ENCODE measurements at regions not wholly inside any gene's neighbourhood (a gene's known extent, or its start where the extent isn't known, plus 50 kb on each side); places are given as distances from the start of the nearest gene placed in this dataset.

GRCh38 chr5:159713254-159713653, 203.0 kb upstream of the ADRA1B start:
- intact Hi-C loops (cut with DNase I; ENCODE audit: low total_unique reads), result no loop called here
- Histone ChIP-seq H3K9me3 (no peaks in the 10 kb centered on the region), H3K27me3 (no peaks in the 10 kb centered on the region), H3K4me3 (no peak overlapping the region), H3K4me1 (no peaks in the 10 kb centered on the region), H3K27ac (no peak overlapping the region), H3K36me3 (no peaks in the 10 kb centered on the region)
- DNase-seq, result no peak
- no peak for TF ChIP-seq CTCF (IDR thresholded peaks at IDR 0.05)

GRCh38 chr5:159713773-159714172, 202.5 kb upstream of the ADRA1B start:
- no peak for DNase-seq
- Histone ChIP-seq H3K4me3 (no peak overlapping the region), H3K27me3 (no peaks in the 10 kb centered on the region), H3K36me3 (no peaks in the 10 kb centered on the region), H3K9me3 (no peaks in the 10 kb centered on the region), H3K27ac (no peak overlapping the region), H3K4me1 (no peaks in the 10 kb centered on the region)
- TF ChIP-seq CTCF (IDR thresholded peaks at IDR 0.05), result no peak
- intact Hi-C loops (cut with DNase I; ENCODE audit: low total_unique reads), result no loop called here

- no peaks in the 10 kb centered on the region for H3K9me3 ChIP-seq
- no peak for DNase-seq
- no peaks in the 10 kb centered on the region for H3K36me3 ChIP-seq
- H3K27me3 ChIP-seq, result no peaks in the 10 kb centered on the region
- H3K27ac ChIP-seq, result no peak overlapping the region
- no peaks in the 10 kb centered on the region for H3K4me1 ChIP-seq
- intact Hi-C loops (cut with DNase I; ENCODE audit: low total_unique reads), result no loop called here
- TF ChIP-seq CTCF (IDR thresholded peaks at IDR 0.05), result no peak
- no peak overlapping the region for H3K4me3 ChIP-seq
These were observed 190.8 kb upstream of the ADRA1B start for GRCh38 chr5:159725475-159725874.

GRCh38 chr5:159727167-159727566, 189.1 kb upstream of the ADRA1B start:
- Histone ChIP-seq H3K4me3 (no peak overlapping the region), H3K4me1 (no peaks in the 10 kb centered on the region), H3K27ac (no peak overlapping the region), H3K36me3 (no peaks in the 10 kb centered on the region), H3K9me3 (no peaks in the 10 kb centered on the region), H3K27me3 (no peaks in the 10 kb centered on the region)
- DNase-seq, result no peak
- TF ChIP-seq CTCF (IDR thresholded peaks at IDR 0.05), result no peak
- intact Hi-C loops (cut with DNase I; ENCODE audit: low total_unique reads), result no loop called here

- H3K9me3 ChIP-seq, result no peaks in the 10 kb centered on the region
- H3K4me3 ChIP-seq, result no peak overlapping the region
- H3K36me3 ChIP-seq, result no peaks in the 10 kb centered on the region
- H3K27me3 ChIP-seq, result no peaks in the 10 kb centered on the region
- no peak overlapping the region for H3K27ac ChIP-seq
- intact Hi-C loops (cut with DNase I; ENCODE audit: low total_unique reads), result no loop called here
- TF ChIP-seq CTCF (IDR thresholded peaks at IDR 0.05), result no peak
- DNase-seq, result no peak
- H3K4me1 ChIP-seq, result peaks cover 0 to 5% (median 2%) of the 10 kb centered on the region in 4 donors
These were observed 186.0 kb upstream of the ADRA1B start for GRCh38 chr5:159730285-159730684.

GRCh38 chr5:159732220-159732619, 184.1 kb upstream of the ADRA1B start:
- Histone ChIP-seq H3K27me3 (no peaks in the 10 kb centered on the region), H3K9me3 (no peaks in the 10 kb centered on the region), H3K36me3 (no peaks in the 10 kb centered on the region), H3K27ac (no peak overlapping the region), H3K4me3 (no peak overlapping the region), H3K4me1 (peaks cover 0 to 11% (median 5%) of the 10 kb centered on the region in 4 donors)
- intact Hi-C loops (cut with DNase I; ENCODE audit: low total_unique reads), result no loop called here
- DNase-seq, result no peak
- no peak for TF ChIP-seq CTCF (IDR thresholded peaks at IDR 0.05)
